GM10266 (cell line): ENCODE measurements at regions not wholly inside any gene's neighbourhood (a gene's known extent, or its start where the extent isn't known, plus 50 kb on each side); places are given as distances from the start of the nearest gene placed in this dataset.

Experiments used
- DNase-seq: peaks from one replicate; pipeline ENCODE4 v3.0.0; 2012; ENCODE audit errors: extremely low spot score
- CTCF ChIP-seq: IDR thresholded peaks from 2 replicates; pipeline ENCODE4 v1.5.1; 2012; ENCODE audit warnings: mild to moderate bottlenecking, low read depth; ENCODE audit not compliant: control insufficient read depth, insufficient read depth; ENCODE audit errors: missing control alignments

- DNase-seq: no peak
These were observed 232.5 kb upstream of the IGFBP3 start for GRCh38 chr7:46153583-46153950.

GRCh38 chr7:46152696-46153095 lies 231.6 kb upstream of the IGFBP3 start:
- DNase-seq: no peak
- no peak for TF ChIP-seq CTCF

More at GRCh38 chr7:46153583-46153950, 232.5 kb upstream of the IGFBP3 start:
- no peak for TF ChIP-seq CTCF

GRCh38 chr7:46150721-46151120 lies 229.6 kb upstream of the IGFBP3 start:
- no peak for DNase-seq
- TF ChIP-seq CTCF: no peak

DNA sequence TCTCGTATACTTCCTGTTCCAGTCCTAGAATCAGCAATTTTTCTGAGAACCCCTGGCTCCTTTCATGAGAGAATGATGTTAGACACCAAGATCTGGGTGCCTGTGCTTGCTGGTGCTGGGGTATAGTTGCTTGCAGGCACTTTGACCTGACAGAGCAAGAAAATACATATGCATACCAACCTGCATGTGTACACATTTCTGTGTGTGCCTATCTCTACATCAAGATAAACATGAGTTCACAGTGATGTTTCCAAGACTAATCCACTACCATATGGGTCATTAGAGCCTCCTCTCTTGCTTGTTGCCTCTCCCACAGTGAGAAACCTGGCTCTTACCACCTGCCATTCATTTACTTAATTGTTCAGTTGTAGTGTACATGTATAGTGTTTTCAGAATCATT lies 229.1 kb upstream of the IGFBP3 start:
- no peak for TF ChIP-seq CTCF
- DNase-seq: no peak

DNA sequence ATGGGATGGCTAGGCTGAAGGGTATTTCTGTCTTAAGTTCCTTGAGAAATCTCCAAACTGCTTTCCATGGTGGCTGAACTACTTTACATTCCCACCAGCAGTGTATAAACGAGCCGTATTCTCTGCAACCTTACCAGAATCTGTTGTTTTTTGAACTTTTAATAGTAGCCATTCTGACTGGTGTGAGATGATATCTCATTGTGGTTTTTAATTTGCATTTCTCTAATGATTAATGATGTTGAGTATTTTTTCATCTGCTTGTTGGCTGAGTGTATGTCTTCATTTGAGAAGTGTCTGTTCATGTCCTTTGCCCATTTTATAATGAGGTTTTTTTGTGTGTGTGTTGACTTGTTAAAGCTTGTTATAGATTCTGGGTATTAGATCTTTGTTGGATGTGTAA lies 226.8 kb upstream of the IGFBP3 start:
- TF ChIP-seq CTCF: no peak
- DNase-seq: no peak

- no peak for TF ChIP-seq CTCF
- no peak for DNase-seq
These were observed 225.6 kb upstream of the IGFBP3 start for GRCh38 chr7:46146454-46147255.

- TF ChIP-seq CTCF: no peak
- no peak for DNase-seq
These were observed 224.3 kb upstream of the IGFBP3 start for GRCh38 chr7:46145412-46145811.
